ENCODE measurements at regions not wholly inside any gene's neighbourhood (a gene's known extent, or its start where the extent isn't known, plus 50 kb on each side); places are given as distances from the start of the nearest gene placed in this dataset.

DNA sequence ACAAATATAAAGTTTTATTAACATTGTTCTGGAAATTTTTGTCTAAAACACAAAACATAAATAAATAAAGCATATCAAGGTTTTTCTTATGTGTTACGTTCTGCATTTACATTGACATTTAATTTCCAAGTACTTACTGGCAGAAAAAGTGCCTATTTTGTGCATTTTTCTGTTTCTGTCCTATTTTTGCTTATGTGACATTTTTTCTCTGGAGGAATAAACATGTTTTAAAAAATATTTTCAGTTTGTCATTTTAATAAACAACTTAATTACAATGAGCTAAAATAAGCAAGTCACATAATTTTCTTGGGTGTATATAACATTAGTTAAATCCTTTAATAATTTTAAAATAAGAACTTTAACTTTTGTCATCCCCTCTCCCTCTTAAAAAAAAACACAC is 94.4 kb upstream of the HS3ST5 start:
- Histone ChIP-seq H3F3A (replicated peaks; ENCODE audit: low read depth) (no peaks in the 10 kb centered on the region), H3K4me3 (no peak overlapping the region), H3K79me2 (replicated peaks; ENCODE audit: insufficient read depth) (peaks cover 31% of the 10 kb centered on the region), H3K27ac (ENCODE audit: low read depth) (no peak overlapping the region), H4K20me1 (replicated peaks; ENCODE audit: insufficient read depth) (no peaks in the 10 kb centered on the region), H3K4me2 (no peak overlapping the region), H3K27me3 (ENCODE audit: insufficient read depth) (no peaks in the 10 kb centered on the region), H3K9me2 (ENCODE audit: insufficient read depth) (no peaks in the 10 kb centered on the region), H3K36me3 (ENCODE audit: insufficient read depth) (no peaks in the 10 kb centered on the region), H2AFZ (no peak overlapping the region), H3K4me1 (ENCODE audit: insufficient read depth) (peaks cover 19% of the 10 kb centered on the region; the same call in 1 of the 2 replicates)
- no peak for DNase-seq (ENCODE audit: low spot score)
- no peak overlapping the region for H3K27ac Mint-ChIP-seq
- no peak overlapping the region for H3K4me3 Mint-ChIP-seq
- no peaks in the 10 kb centered on the region; the same call in 1 of the 3 replicates for H3K9me3 Mint-ChIP-seq
- H3K36me3 Mint-ChIP-seq (ENCODE audit: low read depth): peaks cover 3% of the 10 kb centered on the region; the same call in 2 of the 3 replicates
- ATAC-seq: no peak
- no peak for TF ChIP-seq NANOG (IDR thresholded peaks at IDR 0.05; ENCODE audit: borderline replicate concordance)
- no peak for TF ChIP-seq CREB1 (CRISPR knock-in tag; IDR thresholded peaks at IDR 0.05; ENCODE audit: low read depth)
- TF ChIP-seq, protein P1, sequence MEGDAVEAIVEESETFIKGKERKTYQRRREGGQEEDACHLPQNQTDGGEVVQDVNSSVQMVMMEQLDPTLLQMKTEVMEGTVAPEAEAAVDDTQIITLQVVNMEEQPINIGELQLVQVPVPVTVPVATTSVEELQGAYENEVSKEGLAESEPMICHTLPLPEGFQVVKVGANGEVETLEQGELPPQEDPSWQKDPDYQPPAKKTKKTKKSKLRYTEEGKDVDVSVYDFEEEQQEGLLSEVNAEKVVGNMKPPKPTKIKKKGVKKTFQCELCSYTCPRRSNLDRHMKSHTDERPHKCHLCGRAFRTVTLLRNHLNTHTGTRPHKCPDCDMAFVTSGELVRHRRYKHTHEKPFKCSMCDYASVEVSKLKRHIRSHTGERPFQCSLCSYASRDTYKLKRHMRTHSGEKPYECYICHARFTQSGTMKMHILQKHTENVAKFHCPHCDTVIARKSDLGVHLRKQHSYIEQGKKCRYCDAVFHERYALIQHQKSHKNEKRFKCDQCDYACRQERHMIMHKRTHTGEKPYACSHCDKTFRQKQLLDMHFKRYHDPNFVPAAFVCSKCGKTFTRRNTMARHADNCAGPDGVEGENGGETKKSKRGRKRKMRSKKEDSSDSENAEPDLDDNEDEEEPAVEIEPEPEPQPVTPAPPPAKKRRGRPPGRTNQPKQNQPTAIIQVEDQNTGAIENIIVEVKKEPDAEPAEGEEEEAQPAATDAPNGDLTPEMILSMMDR (conservative IDR thresholded peaks at IDR 0.05; ENCODE audit: low read depth in 2 of 2): no peak
- TF ChIP-seq JUNB (IDR thresholded peaks at IDR 0.05; ENCODE audit: unreplicated experiment): no peak
- TF ChIP-seq, protein P2, sequence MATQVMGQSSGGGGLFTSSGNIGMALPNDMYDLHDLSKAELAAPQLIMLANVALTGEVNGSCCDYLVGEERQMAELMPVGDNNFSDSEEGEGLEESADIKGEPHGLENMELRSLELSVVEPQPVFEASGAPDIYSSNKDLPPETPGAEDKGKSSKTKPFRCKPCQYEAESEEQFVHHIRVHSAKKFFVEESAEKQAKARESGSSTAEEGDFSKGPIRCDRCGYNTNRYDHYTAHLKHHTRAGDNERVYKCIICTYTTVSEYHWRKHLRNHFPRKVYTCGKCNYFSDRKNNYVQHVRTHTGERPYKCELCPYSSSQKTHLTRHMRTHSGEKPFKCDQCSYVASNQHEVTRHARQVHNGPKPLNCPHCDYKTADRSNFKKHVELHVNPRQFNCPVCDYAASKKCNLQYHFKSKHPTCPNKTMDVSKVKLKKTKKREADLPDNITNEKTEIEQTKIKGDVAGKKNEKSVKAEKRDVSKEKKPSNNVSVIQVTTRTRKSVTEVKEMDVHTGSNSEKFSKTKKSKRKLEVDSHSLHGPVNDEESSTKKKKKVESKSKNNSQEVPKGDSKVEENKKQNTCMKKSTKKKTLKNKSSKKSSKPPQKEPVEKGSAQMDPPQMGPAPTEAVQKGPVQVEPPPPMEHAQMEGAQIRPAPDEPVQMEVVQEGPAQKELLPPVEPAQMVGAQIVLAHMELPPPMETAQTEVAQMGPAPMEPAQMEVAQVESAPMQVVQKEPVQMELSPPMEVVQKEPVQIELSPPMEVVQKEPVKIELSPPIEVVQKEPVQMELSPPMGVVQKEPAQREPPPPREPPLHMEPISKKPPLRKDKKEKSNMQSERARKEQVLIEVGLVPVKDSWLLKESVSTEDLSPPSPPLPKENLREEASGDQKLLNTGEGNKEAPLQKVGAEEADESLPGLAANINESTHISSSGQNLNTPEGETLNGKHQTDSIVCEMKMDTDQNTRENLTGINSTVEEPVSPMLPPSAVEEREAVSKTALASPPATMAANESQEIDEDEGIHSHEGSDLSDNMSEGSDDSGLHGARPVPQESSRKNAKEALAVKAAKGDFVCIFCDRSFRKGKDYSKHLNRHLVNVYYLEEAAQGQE (IDR thresholded peaks at IDR 0.05; ENCODE audit: unreplicated experiment): no peak
- no peak for TF ChIP-seq EZH2 (IDR thresholded peaks at IDR 0.05; ENCODE audit: low read depth, unreplicated experiment)
- TF ChIP-seq STAT1 (IDR thresholded peaks at IDR 0.05; ENCODE audit: unreplicated experiment): no peak
- TF ChIP-seq, protein P3, sequence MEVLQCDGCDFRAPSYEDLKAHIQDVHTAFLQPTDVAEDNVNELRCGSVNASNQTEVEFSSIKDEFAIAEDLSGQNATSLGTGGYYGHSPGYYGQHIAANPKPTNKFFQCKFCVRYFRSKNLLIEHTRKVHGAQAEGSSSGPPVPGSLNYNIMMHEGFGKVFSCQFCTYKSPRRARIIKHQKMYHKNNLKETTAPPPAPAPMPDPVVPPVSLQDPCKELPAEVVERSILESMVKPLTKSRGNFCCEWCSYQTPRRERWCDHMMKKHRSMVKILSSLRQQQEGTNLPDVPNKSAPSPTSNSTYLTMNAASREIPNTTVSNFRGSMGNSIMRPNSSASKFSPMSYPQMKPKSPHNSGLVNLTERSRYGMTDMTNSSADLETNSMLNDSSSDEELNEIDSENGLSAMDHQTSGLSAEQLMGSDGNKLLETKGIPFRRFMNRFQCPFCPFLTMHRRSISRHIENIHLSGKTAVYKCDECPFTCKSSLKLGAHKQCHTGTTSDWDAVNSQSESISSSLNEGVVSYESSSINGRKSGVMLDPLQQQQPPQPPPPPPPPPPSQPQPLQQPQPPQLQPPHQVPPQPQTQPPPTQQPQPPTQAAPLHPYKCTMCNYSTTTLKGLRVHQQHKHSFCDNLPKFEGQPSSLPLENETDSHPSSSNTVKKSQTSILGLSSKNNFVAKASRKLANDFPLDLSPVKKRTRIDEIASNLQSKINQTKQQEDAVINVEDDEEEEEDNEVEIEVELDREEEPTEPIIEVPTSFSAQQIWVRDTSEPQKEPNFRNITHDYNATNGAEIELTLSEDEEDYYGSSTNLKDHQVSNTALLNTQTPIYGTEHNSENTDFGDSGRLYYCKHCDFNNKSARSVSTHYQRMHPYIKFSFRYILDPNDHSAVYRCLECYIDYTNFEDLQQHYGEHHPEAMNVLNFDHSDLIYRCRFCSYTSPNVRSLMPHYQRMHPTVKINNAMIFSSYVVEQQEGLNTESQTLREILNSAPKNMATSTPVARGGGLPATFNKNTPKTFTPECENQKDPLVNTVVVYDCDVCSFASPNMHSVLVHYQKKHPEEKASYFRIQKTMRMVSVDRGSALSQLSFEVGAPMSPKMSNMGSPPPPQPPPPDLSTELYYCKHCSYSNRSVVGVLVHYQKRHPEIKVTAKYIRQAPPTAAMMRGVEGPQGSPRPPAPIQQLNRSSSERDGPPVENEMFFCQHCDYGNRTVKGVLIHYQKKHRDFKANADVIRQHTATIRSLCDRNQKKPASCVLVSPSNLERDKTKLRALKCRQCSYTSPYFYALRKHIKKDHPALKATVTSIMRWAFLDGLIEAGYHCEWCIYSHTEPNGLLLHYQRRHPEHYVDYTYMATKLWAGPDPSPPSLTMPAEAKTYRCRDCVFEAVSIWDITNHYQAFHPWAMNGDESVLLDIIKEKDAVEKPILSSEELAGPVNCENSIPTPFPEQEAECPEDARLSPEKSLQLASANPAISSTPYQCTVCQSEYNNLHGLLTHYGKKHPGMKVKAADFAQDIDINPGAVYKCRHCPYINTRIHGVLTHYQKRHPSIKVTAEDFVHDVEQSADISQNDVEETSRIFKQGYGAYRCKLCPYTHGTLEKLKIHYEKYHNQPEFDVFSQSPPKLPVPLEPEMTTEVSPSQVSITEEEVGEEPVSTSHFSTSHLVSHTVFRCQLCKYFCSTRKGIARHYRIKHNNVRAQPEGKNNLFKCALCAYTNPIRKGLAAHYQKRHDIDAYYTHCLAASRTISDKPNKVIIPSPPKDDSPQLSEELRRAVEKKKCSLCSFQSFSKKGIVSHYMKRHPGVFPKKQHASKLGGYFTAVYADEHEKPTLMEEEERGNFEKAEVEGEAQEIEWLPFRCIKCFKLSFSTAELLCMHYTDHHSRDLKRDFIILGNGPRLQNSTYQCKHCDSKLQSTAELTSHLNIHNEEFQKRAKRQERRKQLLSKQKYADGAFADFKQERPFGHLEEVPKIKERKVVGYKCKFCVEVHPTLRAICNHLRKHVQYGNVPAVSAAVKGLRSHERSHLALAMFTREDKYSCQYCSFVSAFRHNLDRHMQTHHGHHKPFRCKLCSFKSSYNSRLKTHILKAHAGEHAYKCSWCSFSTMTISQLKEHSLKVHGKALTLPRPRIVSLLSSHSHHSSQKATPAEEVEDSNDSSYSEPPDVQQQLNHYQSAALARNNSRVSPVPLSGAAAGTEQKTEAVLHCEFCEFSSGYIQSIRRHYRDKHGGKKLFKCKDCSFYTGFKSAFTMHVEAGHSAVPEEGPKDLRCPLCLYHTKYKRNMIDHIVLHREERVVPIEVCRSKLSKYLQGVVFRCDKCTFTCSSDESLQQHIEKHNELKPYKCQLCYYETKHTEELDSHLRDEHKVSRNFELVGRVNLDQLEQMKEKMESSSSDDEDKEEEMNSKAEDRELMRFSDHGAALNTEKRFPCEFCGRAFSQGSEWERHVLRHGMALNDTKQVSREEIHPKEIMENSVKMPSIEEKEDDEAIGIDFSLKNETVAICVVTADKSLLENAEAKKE (CRISPR knock-in tag; IDR thresholded peaks at IDR 0.05): no peak
- TF ChIP-seq, protein P4, sequence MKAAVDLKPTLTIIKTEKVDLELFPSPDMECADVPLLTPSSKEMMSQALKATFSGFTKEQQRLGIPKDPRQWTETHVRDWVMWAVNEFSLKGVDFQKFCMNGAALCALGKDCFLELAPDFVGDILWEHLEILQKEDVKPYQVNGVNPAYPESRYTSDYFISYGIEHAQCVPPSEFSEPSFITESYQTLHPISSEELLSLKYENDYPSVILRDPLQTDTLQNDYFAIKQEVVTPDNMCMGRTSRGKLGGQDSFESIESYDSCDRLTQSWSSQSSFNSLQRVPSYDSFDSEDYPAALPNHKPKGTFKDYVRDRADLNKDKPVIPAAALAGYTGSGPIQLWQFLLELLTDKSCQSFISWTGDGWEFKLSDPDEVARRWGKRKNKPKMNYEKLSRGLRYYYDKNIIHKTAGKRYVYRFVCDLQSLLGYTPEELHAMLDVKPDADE (IDR thresholded peaks at IDR 0.05): no peak
- no peak for TF ChIP-seq ZNF114 (CRISPR knock-in tag; IDR thresholded peaks at IDR 0.05)
- no peak for TF ChIP-seq POLR2AphosphoS5 (IDR thresholded peaks at IDR 0.05; ENCODE audit: low read depth)
- H3K4me1 Mint-ChIP-seq: peaks cover 22% of the 10 kb centered on the region
- peaks cover 4% of the 10 kb centered on the region for H3K27me3 Mint-ChIP-seq (ENCODE audit: insufficient read depth, low read depth, poor library complexity)

Measured in GM23338 (cell line).